SK-N-MC (cell line): ENCODE measurements at regions not wholly inside any gene's neighbourhood (a gene's known extent, or its start where the extent isn't known, plus 50 kb on each side); places are given as distances from the start of the nearest gene placed in this dataset.

ENCODE experiments used
- EZH2 ChIP-seq: fragments of 200-600 bp; sonication (generic); IDR thresholded peaks from one replicate; pipeline ENCODE4 v1.6.1; 2017; ENCODE audit warnings: antibody characterized with exemption
- POLR2AphosphoS5 ChIP-seq: IDR thresholded peaks from 2 replicates; pipeline ENCODE4 v1.6.1; 2012; ENCODE audit warnings: mild to moderate bottlenecking, low read depth, low read length, borderline replicate concordance

DNA sequence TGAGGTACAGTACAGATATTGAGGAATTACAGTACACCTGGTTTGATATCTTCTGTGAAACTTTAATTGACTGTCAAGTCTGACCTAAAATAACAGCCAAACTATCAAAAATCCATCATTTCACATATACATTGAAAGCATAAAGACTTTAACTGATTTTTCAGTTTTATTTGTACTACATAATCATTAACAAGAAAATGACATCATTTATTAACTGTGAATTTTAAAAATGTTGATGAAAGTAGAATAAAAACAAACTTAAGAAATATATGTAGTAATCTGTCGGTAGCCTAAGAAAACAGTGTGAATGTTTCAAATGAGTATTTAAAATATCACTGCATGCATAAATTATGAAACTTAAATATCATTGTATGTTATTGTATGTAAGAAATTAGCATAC lies 836.7 kb upstream of the GHITM start:
- no peak for TF ChIP-seq EZH2
- no peak for TF ChIP-seq POLR2AphosphoS5
